ENCODE measurements at regions not wholly inside any gene's neighbourhood (a gene's known extent, or its start where the extent isn't known, plus 50 kb on each side); places are given as distances from the start of the nearest gene placed in this dataset.

DNA sequence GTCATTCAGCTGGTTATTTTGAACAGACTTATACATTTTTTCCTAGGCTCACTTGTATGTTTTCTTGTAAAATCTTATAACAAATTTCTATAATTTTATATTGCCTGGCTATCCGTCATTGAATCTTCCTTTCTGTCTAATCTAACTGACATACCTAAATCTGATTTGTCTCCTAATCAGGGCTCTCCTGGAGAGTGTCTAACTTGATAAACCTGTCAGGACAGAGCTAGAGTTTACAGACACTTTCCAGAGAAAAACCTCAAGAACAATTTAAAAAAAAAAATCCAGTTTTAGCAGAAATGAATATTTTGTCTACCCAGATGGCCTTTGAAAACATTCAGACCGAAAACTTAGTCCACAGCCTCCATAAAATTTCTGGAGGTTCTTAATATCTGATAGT lies 1305.8 kb downstream of the ROBO1 start:
- TF ChIP-seq EP300 (IDR thresholded peaks at IDR 0.05), result no peak
- TF ChIP-seq, protein P1, sequence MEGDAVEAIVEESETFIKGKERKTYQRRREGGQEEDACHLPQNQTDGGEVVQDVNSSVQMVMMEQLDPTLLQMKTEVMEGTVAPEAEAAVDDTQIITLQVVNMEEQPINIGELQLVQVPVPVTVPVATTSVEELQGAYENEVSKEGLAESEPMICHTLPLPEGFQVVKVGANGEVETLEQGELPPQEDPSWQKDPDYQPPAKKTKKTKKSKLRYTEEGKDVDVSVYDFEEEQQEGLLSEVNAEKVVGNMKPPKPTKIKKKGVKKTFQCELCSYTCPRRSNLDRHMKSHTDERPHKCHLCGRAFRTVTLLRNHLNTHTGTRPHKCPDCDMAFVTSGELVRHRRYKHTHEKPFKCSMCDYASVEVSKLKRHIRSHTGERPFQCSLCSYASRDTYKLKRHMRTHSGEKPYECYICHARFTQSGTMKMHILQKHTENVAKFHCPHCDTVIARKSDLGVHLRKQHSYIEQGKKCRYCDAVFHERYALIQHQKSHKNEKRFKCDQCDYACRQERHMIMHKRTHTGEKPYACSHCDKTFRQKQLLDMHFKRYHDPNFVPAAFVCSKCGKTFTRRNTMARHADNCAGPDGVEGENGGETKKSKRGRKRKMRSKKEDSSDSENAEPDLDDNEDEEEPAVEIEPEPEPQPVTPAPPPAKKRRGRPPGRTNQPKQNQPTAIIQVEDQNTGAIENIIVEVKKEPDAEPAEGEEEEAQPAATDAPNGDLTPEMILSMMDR (IDR thresholded peaks at IDR 0.05), result no peak
